SJSA1 (cell line): ENCODE measurements at regions not wholly inside any gene's neighbourhood (a gene's known extent, or its start where the extent isn't known, plus 50 kb on each side); places are given as distances from the start of the nearest gene placed in this dataset.

Experiments
- DNase-seq, 2 experiments: peaks; one replicate each; pipeline ENCODE4 v3.0.0-alpha.2; 2015 to 2020; ENCODE audit warnings: low spot score in 2 of 2, low read depth in 1 of 2
- H3K27ac ChIP-seq: fragments of 250-450 bp; sonication (Bioruptor Pico); 2 replicates; pipeline ENCODE4 v1.5.1; 2020; ENCODE audit warnings: mild to moderate bottlenecking, moderate library complexity
- H3K27me3 ChIP-seq: fragments of 250-450 bp; sonication (Bioruptor Pico); replicated peaks from 2 replicates; pipeline ENCODE4 v1.5.1; 2020; ENCODE audit warnings: mild to moderate bottlenecking, moderate library complexity
- H3K36me3 ChIP-seq: fragments of 250-450 bp; sonication (Bioruptor Pico); 2 replicates; pipeline ENCODE4 v1.5.1; 2020; ENCODE audit warnings: mild to moderate bottlenecking
- H3K4me1 ChIP-seq: fragments of 250-450 bp; sonication (Bioruptor Pico); replicated peaks from 2 replicates; pipeline ENCODE4 v1.6.1; 2021; ENCODE audit warnings: mild to moderate bottlenecking
- H3K4me3 ChIP-seq: fragments of 250-450 bp; sonication (Bioruptor Pico); 2 replicates; pipeline ENCODE4 v1.5.1; 2020; ENCODE audit warnings: mild to moderate bottlenecking
- H3K9me3 ChIP-seq: fragments of 250-450 bp; sonication (Bioruptor Pico); replicated peaks from 2 replicates; pipeline ENCODE4 v1.5.1; 2020; ENCODE audit warnings: mild to moderate bottlenecking

- Histone ChIP-seq H3K4me1 (no peaks in the 10 kb centered on the region), H3K4me3 (no peak overlapping the region)
These were observed 561.4 kb downstream of the CAAP1 start for GRCh38 chr9:26331223-26331622.

GRCh38 chr9:26329974-26330373, 562.6 kb downstream of the CAAP1 start:
- Histone ChIP-seq H3K4me1 (no peaks in the 10 kb centered on the region), H3K4me3 (no peak overlapping the region), H3K27me3 (no peaks in the 10 kb centered on the region), H3K27ac (no peak overlapping the region), H3K36me3 (no peaks in the 10 kb centered on the region), H3K9me3 (no peaks in the 10 kb centered on the region)
- DNase-seq: no peak

More at GRCh38 chr9:26331223-26331622, 561.4 kb downstream of the CAAP1 start:
- no peaks in the 10 kb centered on the region for H3K27me3 ChIP-seq
- H3K9me3 ChIP-seq: no peaks in the 10 kb centered on the region
- no peaks in the 10 kb centered on the region for H3K36me3 ChIP-seq
- DNase-seq: no peak
- H3K27ac ChIP-seq: no peak overlapping the region

GRCh38 chr9:26326563-26326962, 566.0 kb downstream of the CAAP1 start:
- Histone ChIP-seq H3K9me3 (no peaks in the 10 kb centered on the region), H3K27me3 (no peaks in the 10 kb centered on the region), H3K4me1 (no peaks in the 10 kb centered on the region), H3K4me3 (no peak overlapping the region), H3K36me3 (no peaks in the 10 kb centered on the region), H3K27ac (no peak overlapping the region)
- peak in 1 of 2 experiments; percentile 10 for DNase-seq

GRCh38 chr9:26325444-26325829, 567.2 kb downstream of the CAAP1 start:
- DNase-seq: no peak

GRCh38 chr9:26324786-26325443, 567.7 kb downstream of the CAAP1 start:
- DNase-seq: no peak
- no peaks in the 10 kb centered on the region for H3K9me3 ChIP-seq
- no peaks in the 10 kb centered on the region for H3K27me3 ChIP-seq
- H3K4me1 ChIP-seq: no peaks in the 10 kb centered on the region
- H3K36me3 ChIP-seq: no peaks in the 10 kb centered on the region
- H3K4me3 ChIP-seq: no peak overlapping the region
- no peak overlapping the region for H3K27ac ChIP-seq

More at GRCh38 chr9:26325444-26325829, 567.2 kb downstream of the CAAP1 start:
- Histone ChIP-seq H3K27ac (no peak overlapping the region), H3K36me3 (no peaks in the 10 kb centered on the region), H3K4me1 (no peaks in the 10 kb centered on the region), H3K27me3 (no peaks in the 10 kb centered on the region), H3K4me3 (no peak overlapping the region), H3K9me3 (no peaks in the 10 kb centered on the region)

- H3K4me1 ChIP-seq: no peaks in the 10 kb centered on the region
- no peaks in the 10 kb centered on the region for H3K9me3 ChIP-seq
- no peaks in the 10 kb centered on the region for H3K36me3 ChIP-seq
- H3K27me3 ChIP-seq: no peaks in the 10 kb centered on the region
- H3K27ac ChIP-seq: no peak overlapping the region
- DNase-seq: no peak
- H3K4me3 ChIP-seq: no peak overlapping the region
These were observed 570.7 kb downstream of the CAAP1 start for GRCh38 chr9:26321935-26322334.

- H3K4me3 ChIP-seq: no peak overlapping the region
- H3K9me3 ChIP-seq: no peaks in the 10 kb centered on the region
- no peak overlapping the region for H3K27ac ChIP-seq
- no peak for DNase-seq
- no peaks in the 10 kb centered on the region for H3K27me3 ChIP-seq
- H3K36me3 ChIP-seq: no peaks in the 10 kb centered on the region
- H3K4me1 ChIP-seq: no peaks in the 10 kb centered on the region
These were observed 572.7 kb downstream of the CAAP1 start for GRCh38 chr9:26319859-26320258.

GRCh38 chr9:26313108-26313507, 579.5 kb downstream of the CAAP1 start:
- H3K9me3 ChIP-seq: no peaks in the 10 kb centered on the region
- no peak overlapping the region for H3K4me3 ChIP-seq
- no peaks in the 10 kb centered on the region for H3K4me1 ChIP-seq
- no peak for DNase-seq
- no peaks in the 10 kb centered on the region for H3K36me3 ChIP-seq
- H3K27ac ChIP-seq: no peak overlapping the region
- no peaks in the 10 kb centered on the region for H3K27me3 ChIP-seq

GRCh38 chr9:26311463-26311995, 581.1 kb downstream of the CAAP1 start:
- no peaks in the 10 kb centered on the region for H3K4me1 ChIP-seq
- H3K4me3 ChIP-seq: no peak overlapping the region
- no peak for DNase-seq
- H3K27ac ChIP-seq: no peak overlapping the region
- H3K9me3 ChIP-seq: no peaks in the 10 kb centered on the region
- H3K27me3 ChIP-seq: no peaks in the 10 kb centered on the region
- no peaks in the 10 kb centered on the region for H3K36me3 ChIP-seq

- DNase-seq: no peak
- H3K4me1 ChIP-seq: no peaks in the 10 kb centered on the region
- H3K27me3 ChIP-seq: no peaks in the 10 kb centered on the region
- no peaks in the 10 kb centered on the region for H3K36me3 ChIP-seq
- no peak overlapping the region for H3K4me3 ChIP-seq
- H3K9me3 ChIP-seq: no peaks in the 10 kb centered on the region
- H3K27ac ChIP-seq: no peak overlapping the region
These were observed 582.3 kb downstream of the CAAP1 start for GRCh38 chr9:26310294-26310693.

GRCh38 chr9:26308328-26308727, 584.3 kb downstream of the CAAP1 start:
- H3K4me1 ChIP-seq: no peaks in the 10 kb centered on the region
- H3K36me3 ChIP-seq: no peaks in the 10 kb centered on the region
- no peak overlapping the region for H3K4me3 ChIP-seq
- DNase-seq: no peak
- no peaks in the 10 kb centered on the region for H3K9me3 ChIP-seq
- no peak overlapping the region for H3K27ac ChIP-seq
- H3K27me3 ChIP-seq: no peaks in the 10 kb centered on the region

- Histone ChIP-seq H3K27me3 (no peaks in the 10 kb centered on the region), H3K27ac (no peak overlapping the region), H3K9me3 (no peaks in the 10 kb centered on the region), H3K4me3 (no peak overlapping the region), H3K36me3 (no peaks in the 10 kb centered on the region), H3K4me1 (no peaks in the 10 kb centered on the region)
- DNase-seq: no peak
These were observed 590.9 kb downstream of the CAAP1 start for GRCh38 chr9:26301659-26302058.

GRCh38 chr9:26301046-26301445, 591.6 kb downstream of the CAAP1 start:
- no peak for DNase-seq
- H3K4me3 ChIP-seq: no peak overlapping the region

GRCh38 chr9:26296910-26297572, 595.6 kb downstream of the CAAP1 start:
- DNase-seq: peak in 1 of 2 experiments; percentile 3
- 0 out of 2 replicates have a peak, but pooled peaks cover 3% of the 10 kb centered on the region for H3K4me1 ChIP-seq
- no peak overlapping the region for H3K27ac ChIP-seq
- no peaks in the 10 kb centered on the region for H3K27me3 ChIP-seq
- H3K4me3 ChIP-seq: no peak overlapping the region
- no peaks in the 10 kb centered on the region for H3K9me3 ChIP-seq
- H3K36me3 ChIP-seq: no peaks in the 10 kb centered on the region

More at GRCh38 chr9:26301046-26301445, 591.6 kb downstream of the CAAP1 start:
- H3K27me3 ChIP-seq: no peaks in the 10 kb centered on the region
- no peaks in the 10 kb centered on the region for H3K9me3 ChIP-seq
- H3K36me3 ChIP-seq: no peaks in the 10 kb centered on the region
- H3K27ac ChIP-seq: no peak overlapping the region
- no peaks in the 10 kb centered on the region for H3K4me1 ChIP-seq
